H4 (cell line): ENCODE measurements at regions not wholly inside any gene's neighbourhood (a gene's known extent, or its start where the extent isn't known, plus 50 kb on each side); places are given as distances from the start of the nearest gene placed in this dataset.
"Not testable (repeated sequence)": the region's sequence is repeated elsewhere in the genome, so short reads cannot be mapped to it uniquely, and the experiment has no call there.

Source experiments
- DNase-seq: peaks from one replicate; pipeline ENCODE4 v3.0.0-alpha.2; 2015; ENCODE audit warnings: low spot score

DNA sequence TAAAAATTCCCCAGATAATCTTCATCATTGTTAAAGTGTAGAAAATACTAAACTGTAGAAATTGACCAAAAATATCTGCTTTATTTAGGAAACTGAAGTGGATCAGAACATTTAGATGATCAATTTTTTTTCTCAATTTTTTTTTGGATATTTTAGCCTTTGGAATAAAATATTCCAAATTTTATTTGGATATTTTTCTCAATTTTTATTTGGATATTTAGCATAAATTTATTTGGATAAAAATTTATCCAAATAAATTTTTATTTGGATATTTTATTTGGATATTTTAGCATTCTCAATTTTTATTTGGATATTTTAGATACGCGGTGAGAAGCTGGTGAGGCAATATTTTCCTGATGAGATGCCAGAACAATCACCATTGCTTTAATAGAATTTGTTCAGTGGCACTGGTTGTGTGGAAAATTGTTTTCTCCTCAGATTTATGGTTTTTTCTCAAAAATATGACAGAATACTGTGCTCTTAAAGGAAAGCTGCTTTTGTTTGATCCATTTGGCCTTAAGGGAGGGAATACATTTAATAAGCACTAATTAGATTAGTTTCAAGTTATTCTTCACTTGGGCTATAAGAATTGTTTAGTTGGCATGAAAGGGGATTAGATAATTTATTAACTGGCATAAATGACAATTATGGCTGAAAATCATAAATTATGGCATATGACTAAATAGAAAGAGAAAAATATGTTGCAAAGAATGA lies 470.1 kb downstream of the MFSD1 start:
- no peak for DNase-seq

DNA sequence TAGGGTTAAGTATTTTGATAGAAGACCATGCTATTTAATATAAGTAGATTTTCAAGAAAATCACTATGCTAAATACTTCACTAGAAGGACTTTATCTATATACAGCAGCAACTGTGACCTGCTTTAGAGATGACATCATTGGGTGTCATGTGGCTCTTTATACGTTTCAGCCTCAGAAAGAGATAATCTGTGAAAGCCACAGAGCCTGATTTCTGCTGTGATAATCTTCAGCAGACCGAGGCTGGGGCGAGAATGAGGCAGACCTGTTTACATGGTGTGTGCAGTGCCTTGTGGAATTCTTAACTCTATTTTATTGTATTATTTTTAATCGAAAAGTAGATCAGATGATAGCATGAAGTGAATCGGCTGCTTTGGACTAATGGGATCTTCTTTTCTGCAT lies 471.2 kb downstream of the MFSD1 start:
- DNase-seq = no peak

DNA sequence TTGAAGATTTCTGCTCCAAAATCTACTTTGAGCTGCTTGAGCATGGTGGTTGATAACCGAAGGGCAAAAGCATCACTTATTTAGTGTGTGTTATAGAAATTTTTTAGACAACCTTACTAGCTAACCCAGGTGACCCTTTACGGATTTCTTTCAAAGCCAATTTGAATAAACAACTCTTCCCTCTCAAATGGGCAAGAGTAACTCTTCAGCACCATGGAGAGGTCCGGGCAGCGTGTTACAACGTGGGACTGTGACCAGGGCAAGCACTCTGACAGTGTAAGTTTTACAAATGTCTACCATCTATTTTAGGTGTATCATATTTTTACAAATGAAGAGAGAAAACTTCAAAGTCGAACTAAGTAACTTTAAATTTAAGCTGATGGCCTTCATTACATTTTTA lies 471.8 kb downstream of the MFSD1 start:
- DNase-seq = peak; percentile 33

DNA sequence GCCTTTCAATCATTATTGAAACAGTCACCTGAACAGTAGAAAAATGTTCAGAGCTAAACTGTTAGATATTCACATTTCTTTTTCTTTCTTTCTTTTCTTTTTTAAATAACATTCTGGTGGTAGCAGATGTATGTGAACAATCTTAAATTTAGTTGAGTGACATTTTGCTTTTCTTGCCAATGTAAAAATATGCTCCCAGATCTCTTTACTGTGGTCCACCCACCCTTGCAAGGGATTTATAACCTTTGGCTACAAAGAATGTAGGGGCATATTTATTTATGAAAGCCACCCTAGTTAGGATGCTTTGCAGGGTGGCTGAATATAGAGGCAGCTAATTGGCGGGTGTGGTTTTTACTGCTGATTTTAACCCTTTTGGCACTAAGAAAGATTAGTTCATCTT lies 473.9 kb downstream of the MFSD1 start:
- no peak for DNase-seq

DNA sequence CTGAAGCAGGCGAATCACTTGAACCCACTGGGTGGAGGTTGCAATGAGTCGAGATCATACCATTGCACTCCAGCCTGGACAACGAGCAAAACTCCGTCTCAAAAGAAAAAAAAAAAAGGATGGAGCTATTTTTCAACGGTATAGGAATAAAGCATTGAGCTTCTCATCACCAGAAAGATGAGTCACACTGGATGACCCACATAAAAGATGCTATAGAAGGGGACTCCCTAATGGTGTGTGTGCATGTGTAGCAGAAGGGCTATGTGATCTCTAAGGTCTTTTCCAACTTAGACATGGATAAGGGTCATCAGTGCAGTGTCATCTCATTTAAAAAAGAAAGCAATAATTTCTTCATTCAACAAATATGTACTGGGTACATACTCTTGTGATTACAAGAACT lies 476.0 kb downstream of the MFSD1 start:
- DNase-seq = no peak

DNA sequence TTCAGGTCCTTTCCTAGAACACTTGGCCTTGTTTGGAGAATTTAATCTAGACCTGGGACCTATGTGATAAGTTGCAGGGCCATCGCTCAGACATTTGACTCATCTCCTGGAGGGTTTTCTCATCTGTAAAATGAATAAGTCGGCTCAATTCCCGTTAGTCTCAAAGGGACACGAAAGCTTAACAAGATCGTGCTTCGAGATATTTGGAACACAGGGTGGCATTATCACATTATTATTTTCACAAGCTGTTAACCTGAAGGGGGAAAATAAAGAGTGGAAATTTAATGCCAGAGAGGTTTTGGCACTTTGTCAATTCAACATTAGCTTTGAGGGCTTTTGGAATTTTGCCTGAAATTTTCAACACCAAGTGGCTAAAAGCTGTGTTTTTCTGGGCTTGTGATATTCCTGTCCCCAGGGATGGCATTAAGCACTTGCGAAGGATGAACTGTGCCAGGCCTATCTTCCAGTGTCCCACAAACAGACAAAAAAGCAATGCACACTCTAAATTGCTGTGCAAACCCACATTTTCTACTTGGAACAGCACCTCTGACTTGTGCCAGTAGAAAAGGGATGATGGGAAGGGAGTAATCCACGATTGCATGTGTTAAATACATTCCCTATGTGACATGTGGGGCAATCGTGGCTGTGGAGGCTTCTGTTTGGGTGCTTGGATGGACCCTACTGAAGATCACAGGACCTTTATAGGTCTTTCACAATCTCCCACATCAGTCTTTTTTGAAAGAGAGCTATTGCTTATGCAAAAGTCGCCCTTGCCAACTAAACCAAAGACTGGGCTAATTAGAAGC lies 478.7 kb downstream of the MFSD1 start:
- no peak for DNase-seq

DNA sequence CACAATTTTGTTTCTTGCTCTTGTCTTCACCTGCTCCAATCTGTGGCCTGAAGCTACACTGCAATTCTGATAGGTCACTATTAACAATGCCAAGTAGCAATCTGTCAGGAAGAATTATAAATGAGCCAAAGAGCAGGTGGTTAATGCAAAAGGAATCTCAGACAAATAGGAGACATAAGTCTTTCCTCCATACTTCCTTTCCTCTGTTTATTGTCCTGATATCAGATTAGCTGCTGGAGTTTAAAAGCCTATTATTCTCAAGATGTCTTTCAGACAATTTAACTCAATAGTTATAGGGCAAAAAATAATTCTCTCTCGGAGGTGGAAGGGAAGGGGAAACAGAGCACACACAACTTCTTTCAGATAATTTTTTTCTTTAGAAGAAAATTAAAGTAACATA lies 491.6 kb downstream of the MFSD1 start:
- DNase-seq = no peak

DNA sequence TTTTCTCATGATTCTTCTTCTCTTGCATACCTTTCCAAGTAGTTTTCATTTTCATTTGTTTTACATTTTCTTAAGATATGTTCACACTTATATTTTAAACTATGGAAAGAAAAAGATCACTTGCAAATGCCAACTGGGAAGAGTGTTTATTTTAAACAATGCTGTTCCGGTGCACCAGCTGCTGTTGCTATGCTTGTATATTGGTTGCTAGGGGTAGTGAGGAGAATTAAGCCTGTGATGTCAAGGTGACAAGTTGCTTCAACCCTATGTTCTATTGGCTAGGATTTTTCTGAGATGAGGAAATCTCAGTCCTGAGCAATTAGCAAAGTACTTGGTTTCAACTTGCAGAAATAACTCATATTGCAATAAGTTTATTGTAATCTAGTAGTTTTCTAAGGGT lies 500.1 kb downstream of the MFSD1 start:
- DNase-seq = no peak

DNA sequence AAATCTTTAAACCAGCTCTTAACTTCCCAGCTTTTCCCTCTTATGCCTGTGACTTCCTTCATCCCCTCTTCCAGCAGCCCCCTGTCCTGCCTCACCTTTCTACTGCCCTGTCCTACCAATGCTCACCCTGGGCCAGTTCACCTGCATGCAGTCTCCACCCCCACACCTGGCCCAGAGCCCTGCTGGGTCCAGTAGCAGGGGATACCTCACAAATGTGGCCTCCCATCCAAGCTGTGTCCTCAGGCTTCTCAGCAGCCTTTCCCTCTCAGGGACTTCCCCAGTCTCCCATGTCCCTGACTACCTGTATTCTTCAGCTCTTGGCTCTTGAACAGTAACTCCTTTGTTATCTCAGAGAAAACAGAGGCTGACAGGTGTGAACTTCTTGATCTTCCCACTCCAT lies 503.2 kb downstream of the MFSD1 start:
- no peak for DNase-seq

DNA sequence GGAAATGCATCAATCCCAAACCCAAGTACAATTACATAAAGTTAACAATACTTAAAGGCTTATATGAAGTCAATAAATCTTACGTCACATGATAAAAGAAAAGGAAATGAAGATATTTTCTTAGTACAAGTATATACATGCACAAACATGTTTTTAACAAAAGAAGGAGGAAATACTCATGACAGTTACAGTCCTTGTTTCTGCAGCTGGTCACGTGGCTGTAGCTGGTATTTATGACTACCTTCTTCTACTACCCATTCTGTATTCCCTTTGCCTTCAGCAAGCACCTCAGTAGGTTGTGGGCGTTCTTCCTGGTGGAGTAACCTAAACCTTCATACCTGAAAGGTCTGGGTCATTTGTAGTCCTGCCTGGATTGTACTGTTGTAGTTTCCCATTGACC lies 514.9 kb downstream of the MFSD1 start:
- not testable (repeated sequence) for DNase-seq

DNA sequence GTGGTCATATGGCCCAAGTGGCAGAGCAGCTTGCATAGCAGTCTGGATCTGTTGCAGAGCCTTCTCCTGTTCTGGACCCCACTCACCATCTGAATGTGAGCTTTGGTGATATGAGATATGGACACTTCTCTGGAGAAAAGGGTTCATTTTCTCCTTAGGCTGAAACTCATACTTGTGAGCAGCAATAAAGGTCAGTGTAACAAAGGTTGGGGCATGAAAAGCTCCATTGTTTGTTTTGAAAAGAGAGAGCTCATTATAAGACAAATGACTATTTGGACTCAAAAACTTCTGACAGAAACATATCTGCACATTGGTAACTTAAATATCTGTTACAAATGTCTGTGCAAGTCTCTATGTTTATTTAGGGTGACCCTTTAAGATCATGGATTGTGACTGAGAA lies 517.3 kb downstream of the MFSD1 start:
- no peak for DNase-seq

DNA sequence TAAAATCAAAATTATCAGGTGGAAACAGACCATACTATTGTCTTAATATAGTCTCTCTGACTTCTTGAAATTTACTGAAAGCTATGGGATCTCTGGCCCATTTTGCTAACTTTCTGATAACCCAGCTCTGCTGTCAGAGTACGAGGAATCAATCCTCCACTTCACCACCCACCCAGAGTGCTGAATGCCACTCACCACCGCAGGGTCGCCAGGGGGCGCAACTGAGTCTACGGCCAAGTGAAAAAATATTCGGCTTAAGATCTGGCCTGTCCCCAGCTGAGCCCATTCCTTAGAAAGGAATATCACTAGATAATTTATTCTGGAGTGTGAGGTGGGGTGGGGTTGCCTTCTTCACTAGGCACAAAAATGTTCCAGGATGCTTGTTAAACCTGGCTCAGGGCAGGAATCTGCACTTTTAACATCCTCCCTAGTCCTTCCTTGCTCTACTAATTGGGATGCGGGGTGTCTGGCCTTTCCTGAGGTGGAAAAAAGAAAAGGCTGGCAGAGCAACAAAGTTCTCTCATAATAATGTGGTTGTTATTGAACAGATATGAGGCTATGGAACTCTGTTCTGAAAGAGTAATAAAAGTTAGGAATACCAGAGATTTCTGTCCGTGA lies 520.6 kb downstream of the MFSD1 start:
- DNase-seq = peak; percentile 24

DNA sequence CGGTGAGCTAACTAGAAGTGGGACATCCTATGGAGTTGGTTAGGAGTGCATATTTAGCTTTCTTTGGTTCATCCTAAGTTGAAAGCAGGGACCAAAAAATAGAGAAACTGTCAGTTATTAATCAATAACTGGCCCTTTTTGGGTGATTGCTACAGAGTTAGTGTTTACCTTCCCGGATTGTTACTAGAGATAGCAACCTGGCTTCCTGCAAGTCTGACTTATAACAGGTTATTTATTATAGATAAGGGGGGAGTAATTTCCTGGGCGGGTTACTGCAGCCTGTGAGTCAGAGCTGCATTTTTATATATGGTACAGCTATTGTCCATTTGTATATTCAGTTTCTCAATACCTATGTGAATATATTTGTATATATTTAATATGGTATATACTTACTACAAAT lies 522.0 kb downstream of the MFSD1 start:
- DNase-seq = no peak

DNA sequence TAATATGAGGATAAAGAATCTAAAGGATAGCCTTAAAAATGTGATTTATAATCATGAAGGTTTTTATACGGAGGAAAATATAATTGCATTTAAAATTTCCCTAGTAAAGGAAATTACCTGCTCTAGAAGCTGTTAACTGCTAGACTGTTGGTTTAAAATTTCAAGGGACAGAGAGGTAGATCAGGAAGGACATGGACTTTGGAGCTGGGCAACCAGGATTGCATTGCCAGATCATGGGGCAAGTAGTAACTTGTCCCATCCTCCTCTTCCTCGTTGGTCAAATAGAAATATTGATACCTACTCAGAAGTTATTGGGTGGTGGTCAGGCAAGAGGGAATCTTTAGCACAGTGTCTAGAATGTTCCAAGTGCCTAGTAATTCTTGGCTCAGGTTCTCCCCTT lies 525.1 kb downstream of the MFSD1 start:
- no peak for DNase-seq

DNA sequence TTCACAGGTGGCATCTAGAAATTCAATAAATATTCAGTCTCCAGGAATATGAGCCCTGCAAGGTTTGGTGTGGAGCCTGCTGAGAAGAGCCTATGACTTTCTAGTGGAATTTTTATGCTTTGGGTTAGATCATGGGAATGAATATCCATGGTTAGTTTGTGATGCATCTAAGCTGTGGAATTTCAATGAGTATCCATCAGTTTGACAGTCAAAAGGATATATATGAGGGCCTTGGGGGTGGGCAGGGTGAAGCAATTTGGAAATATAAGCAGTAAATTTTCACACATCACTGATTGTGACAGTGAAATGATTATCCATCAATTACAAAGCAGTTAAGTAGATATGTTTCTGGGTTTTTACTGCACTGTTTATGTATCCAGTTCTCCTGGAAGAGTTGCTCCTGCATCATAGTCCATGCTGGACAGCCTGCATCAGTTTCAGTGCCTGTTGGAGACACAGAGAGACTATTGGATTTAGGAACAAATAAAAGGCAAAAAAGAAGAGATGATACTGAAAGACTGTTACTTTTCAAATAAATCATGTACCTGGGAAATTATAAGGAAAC lies 530.8 kb downstream of the MFSD1 start:
- DNase-seq = no peak

DNA sequence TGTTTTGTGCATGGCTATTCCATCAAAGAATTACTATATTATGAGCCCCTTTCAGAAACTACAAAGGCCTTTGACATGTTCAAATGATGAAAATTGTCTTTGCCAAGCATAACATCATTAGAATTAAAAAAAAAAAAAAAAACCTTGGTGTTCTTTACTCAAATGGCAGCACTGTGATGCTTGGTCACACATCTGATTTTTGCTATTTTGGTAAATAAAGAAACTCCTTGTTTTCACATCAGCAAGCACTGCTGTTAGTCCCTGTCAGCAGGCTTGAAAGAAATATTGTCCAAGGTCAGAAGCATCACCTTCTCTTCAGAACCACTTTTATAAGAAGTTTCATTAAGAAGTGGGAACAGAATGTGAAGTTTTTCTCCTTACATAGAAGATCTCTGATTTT lies 537.3 kb downstream of the MFSD1 start:
- DNase-seq = no peak

DNA sequence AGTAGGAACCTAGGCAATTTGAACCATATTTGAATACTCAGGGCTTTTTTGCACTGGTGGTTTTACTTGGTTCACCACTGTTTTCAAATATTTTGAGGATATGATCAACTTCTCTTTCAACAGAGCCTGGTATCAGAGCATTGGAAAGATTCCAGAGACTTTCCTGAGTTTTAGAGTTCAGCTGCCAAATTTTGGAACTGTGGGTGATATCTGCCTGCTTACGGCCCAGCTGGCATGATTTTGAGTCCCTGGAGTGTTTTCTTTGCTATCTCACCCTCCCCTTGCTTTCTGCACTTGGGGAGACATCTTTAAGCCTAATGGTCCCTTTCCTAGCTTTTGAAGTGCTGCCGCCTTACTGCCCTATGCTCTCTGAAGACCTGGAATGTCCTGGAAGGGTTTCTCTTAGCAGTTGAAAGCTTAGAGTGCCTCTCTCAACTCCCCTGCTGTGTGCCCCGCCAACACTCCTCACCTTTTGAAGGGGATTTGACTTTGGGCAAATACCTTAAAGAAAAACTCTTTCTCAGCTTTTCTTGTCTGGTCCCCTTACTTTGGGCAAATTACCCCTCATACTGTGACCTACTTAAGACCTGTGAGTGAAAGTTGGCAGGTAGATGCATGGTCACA lies 539.1 kb downstream of the MFSD1 start:
- DNase-seq = no peak

DNA sequence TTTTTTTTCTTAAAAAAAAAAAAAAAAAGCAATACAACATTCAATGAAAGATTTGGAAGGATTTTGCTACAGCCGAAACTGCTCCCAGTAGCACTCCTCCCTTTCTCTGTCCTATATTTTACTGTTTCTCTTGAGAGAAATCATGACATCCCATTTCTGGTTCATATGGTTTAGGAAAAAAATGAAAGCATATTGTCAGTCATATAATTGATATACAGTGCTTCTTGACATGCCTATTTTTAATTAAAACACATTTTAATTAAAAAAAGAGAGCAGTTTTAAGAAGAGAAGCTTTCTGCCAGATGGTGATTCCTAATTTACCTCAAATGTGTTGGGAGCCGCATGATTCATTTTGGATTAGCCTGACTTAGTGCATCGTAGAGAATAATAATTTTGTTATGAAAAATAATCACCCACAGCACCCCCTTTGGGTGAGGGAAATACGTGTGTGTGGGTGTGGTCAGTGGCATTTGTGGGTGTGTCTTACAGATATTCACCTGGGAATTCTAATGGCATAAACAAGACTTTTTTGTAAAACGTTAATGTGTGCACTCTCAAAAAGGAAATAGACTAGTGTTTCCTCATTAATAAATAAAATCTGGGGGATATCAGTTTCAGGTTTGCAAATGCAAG lies 544.5 kb downstream of the MFSD1 start:
- DNase-seq = no peak

DNA sequence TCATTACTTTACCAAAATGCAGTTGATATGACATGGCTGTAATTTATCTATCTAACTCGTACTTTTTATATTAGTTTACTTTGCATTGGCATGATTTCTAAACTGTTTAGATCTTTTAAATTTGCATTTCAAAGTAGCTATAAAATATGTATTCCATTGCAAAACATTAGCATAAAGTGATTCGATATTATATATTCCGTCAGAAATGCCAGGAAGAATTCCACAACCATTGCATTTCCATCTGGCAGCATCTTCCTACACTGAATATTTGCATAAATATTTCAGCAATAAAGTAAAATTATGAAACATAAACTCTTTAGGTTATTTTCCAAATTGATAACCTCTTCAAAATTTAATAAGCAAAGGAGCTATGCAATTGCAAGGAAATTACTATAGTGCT lies 546.6 kb downstream of the MFSD1 start:
- DNase-seq = no peak

DNA sequence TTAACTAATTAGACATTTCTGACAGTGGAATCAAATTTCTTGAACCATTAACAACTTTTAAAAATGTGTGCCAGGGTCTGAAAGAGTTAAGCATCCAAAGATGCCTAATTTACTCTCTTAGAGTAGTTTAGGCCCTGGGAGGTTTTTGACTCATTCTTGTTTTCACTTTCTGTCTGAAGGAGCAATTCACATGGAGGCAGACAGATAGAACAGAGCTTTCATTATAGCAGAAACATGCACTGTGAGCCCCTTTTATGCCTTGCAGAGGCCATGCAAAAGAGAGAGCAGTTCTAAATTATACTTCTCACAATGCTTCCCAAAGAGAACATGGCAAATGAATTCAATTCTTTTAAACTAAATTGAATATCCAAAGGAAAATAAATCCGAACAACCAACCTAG lies 554.8 kb downstream of the MFSD1 start:
- no peak for DNase-seq

DNA sequence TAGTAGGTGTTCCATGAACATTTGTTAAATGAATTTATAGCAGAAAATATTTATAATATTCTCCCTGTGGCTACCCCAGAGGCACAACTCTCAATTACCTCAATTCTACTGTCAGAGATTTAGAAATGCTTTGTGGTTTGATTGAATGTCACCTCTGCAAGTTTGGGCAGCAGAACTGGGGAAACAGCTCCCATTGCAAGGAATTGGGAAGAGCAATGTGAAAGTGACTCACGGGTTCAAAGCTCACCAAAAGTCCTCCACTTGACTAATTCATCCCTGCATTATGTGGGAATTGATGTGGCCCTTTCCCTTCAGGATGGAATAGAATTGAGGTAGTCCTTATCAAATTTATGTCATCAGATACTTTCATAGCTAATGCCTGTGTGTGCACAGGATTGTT lies 562.7 kb downstream of the MFSD1 start:
- DNase-seq = no peak

DNA sequence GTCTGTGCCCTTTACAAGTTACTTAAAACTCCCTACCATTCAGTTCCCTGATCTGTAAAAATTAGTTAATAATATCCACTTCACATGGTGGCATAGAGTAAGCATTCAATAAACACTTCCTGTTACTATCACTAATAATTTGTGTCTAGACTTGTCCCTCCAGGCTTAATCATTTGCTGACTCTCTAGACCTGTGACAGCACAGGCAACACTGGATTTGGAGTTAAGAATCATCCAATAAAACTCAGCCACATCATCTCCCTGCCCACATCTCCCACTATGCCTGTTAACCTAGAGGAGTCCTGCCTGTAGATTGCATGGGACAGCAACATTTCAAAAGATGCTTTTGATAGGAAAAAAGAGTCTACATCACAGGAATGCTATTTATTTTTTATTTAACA lies 564.6 kb downstream of the MFSD1 start:
- no peak for DNase-seq
